SU-DHL-6 (cell line): ENCODE measurements at regions not wholly inside any gene's neighbourhood (a gene's known extent, or its start where the extent isn't known, plus 50 kb on each side); places are given as distances from the start of the nearest gene placed in this dataset.

Experiments
- CTCF ChIP-seq: fragments of 200-600 bp; sonication (generic); IDR thresholded peaks from one replicate; pipeline ENCODE4 v1.5.1; 2017; ENCODE audit warnings: antibody characterized with exemption, mild to moderate bottlenecking, low read length, moderate library complexity; ENCODE audit not compliant: insufficient read depth, poor library complexity, severe bottlenecking
- EZH2phosphoT487 ChIP-seq: fragments of 200-600 bp; sonication (generic), shearing (Covaris generic); conservative IDR thresholded peaks from 2 replicates; pipeline ENCODE4 v1.6.1; 2018; ENCODE audit warnings: mild to moderate bottlenecking, antibody characterized with exemption, low read length, moderate library complexity, mixed read lengths

- no peak for TF ChIP-seq CTCF
- no peak for TF ChIP-seq EZH2phosphoT487
These were observed 123.3 kb upstream of the ZCCHC13 start for GRCh38 chrX:74180716-74181115.
